ENCODE measurements at regions not wholly inside any gene's neighbourhood (a gene's known extent, or its start where the extent isn't known, plus 50 kb on each side); places are given as distances from the start of the nearest gene placed in this dataset.

DNA sequence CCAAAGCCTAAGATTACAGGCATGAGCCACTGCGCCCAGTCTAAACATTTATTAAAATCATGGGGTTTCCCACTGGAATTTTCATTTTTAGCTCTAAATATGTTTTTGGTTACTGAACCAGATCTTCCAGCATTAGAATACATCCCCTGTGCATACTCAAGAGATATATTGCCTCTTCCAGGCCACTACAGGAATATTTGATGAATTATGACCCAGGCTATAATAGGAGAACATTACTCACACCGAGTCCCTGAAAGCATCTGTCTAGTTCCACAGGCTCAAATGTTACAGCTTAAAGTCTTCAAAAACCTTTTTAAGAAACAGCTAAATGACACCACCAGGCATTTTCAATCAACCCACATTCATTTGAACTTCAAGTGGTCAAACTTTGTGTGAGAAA, 50.4 kb upstream of the GRM8 start:
- DNase-seq (no peak), ATAC-seq (no peak)
- Histone ChIP-seq H3F3A (ENCODE audit: low read length, unreplicated experiment) (no peaks in the 10 kb centered on the region), H3K27me3 (ENCODE audit: low read length) (no peaks in the 10 kb centered on the region), H3K4me3 (ENCODE audit: low read length) (no peak overlapping the region), H3K27ac (ENCODE audit: low read length) (no peak overlapping the region), H3K9ac (ENCODE audit: low read length) (no peak overlapping the region), H3K79me2 (ENCODE audit: low read length) (no peaks in the 10 kb centered on the region), H2AFZ (ENCODE audit: low read length) (no peak overlapping the region), H3K4me2 (ENCODE audit: low read length) (no peak overlapping the region), H3K9me3 (ENCODE audit: low read length) (no peaks in the 10 kb centered on the region), H3K4me1 (ENCODE audit: insufficient read depth, low read length) (no peaks in the 10 kb centered on the region), H4K20me1 (ENCODE audit: low read length) (no peaks in the 10 kb centered on the region), H3K36me3 (ENCODE audit: low read depth, low read length) (no peaks in the 10 kb centered on the region), H3K9me2 (replicated peaks; ENCODE audit: low read length) (no peaks in the 10 kb centered on the region)
- intact Hi-C loops (cut with micrococcal nuclease), result no loop called here
- POLR2A ChIA-PET (ENCODE audit: unreplicated experiment), result interaction anchor here (0.6 kb wide), 1 partner anchor 28 kb away, joined by 3 read pairs; no protein-coding TSS in a partner anchor
- no TSS peak for BruUV-seq (replicated peaks)
- TF ChIP-seq EZH2 (IDR thresholded peaks at IDR 0.05; ENCODE audit: low read length, unreplicated experiment) (no peak), EZH2phosphoT487 (IDR thresholded peaks at IDR 0.05; ENCODE audit: borderline replicate concordance, low read length) (no peak)
- TF ChIP-seq, protein P1, sequence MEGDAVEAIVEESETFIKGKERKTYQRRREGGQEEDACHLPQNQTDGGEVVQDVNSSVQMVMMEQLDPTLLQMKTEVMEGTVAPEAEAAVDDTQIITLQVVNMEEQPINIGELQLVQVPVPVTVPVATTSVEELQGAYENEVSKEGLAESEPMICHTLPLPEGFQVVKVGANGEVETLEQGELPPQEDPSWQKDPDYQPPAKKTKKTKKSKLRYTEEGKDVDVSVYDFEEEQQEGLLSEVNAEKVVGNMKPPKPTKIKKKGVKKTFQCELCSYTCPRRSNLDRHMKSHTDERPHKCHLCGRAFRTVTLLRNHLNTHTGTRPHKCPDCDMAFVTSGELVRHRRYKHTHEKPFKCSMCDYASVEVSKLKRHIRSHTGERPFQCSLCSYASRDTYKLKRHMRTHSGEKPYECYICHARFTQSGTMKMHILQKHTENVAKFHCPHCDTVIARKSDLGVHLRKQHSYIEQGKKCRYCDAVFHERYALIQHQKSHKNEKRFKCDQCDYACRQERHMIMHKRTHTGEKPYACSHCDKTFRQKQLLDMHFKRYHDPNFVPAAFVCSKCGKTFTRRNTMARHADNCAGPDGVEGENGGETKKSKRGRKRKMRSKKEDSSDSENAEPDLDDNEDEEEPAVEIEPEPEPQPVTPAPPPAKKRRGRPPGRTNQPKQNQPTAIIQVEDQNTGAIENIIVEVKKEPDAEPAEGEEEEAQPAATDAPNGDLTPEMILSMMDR (conservative IDR thresholded peaks at IDR 0.05; ENCODE audit: low read depth, low read length), result no peak
- CTCF ChIA-PET, result no interaction called here

Data from PC-3 (cell line).